H4 (cell line): ENCODE measurements at regions not wholly inside any gene's neighbourhood (a gene's known extent, or its start where the extent isn't known, plus 50 kb on each side); places are given as distances from the start of the nearest gene placed in this dataset.
"Not testable (repeated sequence)": the region's sequence is repeated elsewhere in the genome, so short reads cannot be mapped to it uniquely, and the experiment has no call there.

ENCODE experiments used
- DNase-seq: peaks from one replicate; pipeline ENCODE4 v3.0.0-alpha.2; 2015; ENCODE audit warnings: low spot score

- no peak for DNase-seq
Measured at GRCh38 chr6:23747239-23747638, 378.8 kb upstream of the NRSN1 start.

DNA sequence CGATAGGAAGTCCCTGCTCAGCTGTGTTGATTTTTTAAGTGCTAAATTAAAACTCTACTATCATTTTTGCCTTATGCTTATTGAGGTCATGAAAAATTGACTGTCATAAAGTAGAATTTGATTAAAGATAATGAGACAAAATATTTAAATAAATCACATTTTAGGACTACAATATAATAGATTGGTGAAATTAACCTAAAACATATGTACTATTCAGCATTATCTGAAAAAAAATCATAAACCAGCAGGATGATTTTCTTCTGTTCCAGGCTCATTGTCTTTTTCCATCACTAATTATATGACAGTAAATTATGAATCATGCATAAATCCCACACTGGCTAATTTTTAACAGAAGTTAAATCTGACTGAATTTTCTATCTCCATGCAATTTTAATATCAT, 373.6 kb upstream of the NRSN1 start:
- DNase-seq, result no peak

- DNase-seq, result no peak
Measured at GRCh38 chr6:23754197-23754596, 371.8 kb upstream of the NRSN1 start.

DNA sequence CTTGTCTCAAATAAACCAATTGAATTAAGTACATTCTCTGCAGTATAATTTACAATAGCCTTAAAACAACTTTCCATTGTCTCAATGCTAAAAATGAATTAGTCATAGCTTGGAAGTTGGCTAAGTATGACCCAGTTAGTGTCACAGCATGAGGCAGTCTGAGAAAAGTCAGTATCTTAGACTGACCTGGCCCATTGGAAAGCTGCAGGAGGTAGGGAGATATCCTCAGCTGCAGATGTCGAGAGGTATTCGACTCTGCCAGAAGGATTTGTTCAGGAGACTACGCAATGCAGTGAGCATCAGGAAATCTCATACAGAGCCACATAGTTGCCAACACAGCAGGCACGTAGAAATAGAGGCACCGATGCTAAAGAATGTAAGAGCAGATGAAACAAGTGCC, 350.9 kb upstream of the NRSN1 start:
- no peak for DNase-seq

GRCh38 chr6:23783901-23784300, 342.1 kb upstream of the NRSN1 start:
- no peak for DNase-seq

- no peak for DNase-seq
Measured at GRCh38 chr6:23784301-23784919, 341.6 kb upstream of the NRSN1 start.

- DNase-seq, result no peak
Measured at GRCh38 chr6:23790756-23791155, 335.3 kb upstream of the NRSN1 start.

DNA sequence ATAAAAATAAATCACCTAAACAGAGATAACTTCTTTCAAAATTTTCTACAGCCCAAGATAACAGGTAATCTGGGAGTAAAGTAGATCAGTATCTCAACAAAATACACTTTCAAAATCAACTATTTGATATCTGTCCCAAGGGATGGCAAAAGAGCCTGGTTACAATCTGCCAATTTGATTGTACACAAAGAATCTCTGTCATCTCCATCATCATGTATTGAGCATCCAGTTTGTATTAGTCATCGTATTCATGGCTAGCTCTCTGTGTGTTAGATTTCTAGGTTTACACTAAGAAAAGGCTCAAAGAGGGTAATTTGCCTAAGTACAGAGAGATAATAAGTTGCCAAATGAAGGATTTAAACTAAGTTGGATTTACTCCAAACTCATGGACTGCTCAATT, 329.0 kb upstream of the NRSN1 start:
- no peak for DNase-seq

DNA sequence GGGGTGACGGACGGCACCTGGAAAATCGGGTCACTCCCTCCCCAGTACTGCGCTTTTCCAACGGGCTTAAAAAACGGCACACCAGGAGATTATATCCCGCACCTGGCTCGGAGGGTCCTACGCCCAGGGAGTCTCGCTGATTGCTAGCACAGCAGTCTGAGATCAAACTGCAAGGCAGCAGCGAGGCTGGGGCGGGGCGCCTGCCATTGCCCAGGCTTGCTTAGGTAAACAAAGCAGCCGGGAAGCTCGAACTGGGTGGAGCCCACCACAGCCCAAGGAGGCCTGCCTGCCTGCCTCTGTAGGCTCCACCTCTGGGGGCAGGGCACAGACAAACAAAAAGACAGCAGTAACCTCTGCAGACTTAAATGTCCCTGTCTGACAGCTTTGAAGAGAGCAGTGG, 321.7 kb upstream of the NRSN1 start:
- not testable (repeated sequence) for DNase-seq

GRCh38 chr6:23821141-23821540, 304.9 kb upstream of the NRSN1 start:
- not testable (repeated sequence) for DNase-seq

- no peak for DNase-seq
Measured at GRCh38 chr6:23823421-23823820, 302.6 kb upstream of the NRSN1 start.

GRCh38 chr6:23826572-23826971, 299.4 kb upstream of the NRSN1 start:
- no peak for DNase-seq

DNA sequence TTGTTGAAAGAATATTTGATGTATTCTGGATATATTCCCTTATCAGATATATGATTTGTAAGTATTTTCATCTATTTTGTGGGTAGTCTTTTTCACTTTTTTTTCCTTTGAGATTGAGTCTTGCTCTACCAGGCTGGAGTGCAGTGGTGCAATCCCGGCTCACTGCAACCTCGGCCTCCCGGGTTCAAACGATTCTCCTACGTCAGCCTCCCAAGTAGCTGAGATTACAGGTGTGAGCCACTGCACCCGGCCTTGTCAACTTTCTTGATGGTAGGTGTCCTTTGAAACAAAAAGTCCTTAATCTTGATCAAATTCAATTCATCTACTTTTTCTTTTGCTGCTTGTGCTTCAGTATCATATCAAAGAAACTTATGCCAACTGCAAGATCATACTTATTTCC, 297.2 kb upstream of the NRSN1 start:
- no peak for DNase-seq

GRCh38 chr6:23841116-23841515, 284.9 kb upstream of the NRSN1 start:
- no peak for DNase-seq

- no peak for DNase-seq
Measured at GRCh38 chr6:23842760-23843159, 283.3 kb upstream of the NRSN1 start.

GRCh38 chr6:23851522-23851921, 274.5 kb upstream of the NRSN1 start:
- no peak for DNase-seq

GRCh38 chr6:23853566-23854133, 272.4 kb upstream of the NRSN1 start:
- DNase-seq, result not testable (repeated sequence)

- DNase-seq, result not testable (repeated sequence)
Measured at GRCh38 chr6:23854154-23854553, 271.9 kb upstream of the NRSN1 start.

- DNase-seq, result no peak
Measured at GRCh38 chr6:23855497-23856116, 270.4 kb upstream of the NRSN1 start.

DNA sequence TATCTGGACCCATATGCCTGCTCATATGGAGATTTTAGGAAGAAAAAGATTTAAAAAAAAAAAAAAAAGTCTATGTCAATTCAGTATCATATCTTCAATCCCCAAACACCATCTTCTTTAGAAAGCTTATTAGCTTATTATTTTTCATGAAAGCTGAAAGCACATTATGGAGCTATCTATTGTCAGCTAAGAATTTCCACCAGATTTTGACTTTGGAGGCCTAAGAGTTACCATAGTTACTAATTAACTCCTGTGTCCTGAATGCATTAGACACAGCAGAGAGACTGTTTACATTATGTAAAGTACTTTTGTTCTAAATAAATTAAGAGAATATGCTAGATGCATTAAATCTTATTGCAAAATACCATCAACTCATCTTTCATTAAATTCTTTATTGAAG, 255.5 kb upstream of the NRSN1 start:
- DNase-seq, result no peak

DNA sequence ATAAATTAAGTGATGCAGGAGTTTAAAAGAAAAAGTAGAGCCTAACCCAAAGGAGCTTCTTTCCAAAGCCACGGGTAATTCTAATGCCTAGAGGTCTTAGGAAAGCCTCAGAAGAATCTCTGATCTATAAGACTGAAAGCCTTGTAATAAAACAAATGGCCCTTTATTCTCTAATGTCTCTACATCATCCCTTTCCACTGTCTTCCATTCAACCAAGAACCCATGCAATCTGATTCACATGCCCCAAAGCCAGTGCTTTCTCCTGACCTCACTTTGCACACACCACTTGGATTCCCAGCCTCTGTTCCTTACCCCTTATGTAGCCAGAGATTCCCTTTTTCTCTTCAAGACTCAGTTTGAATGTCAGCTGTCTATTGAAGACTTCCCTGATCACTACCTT, 252.9 kb upstream of the NRSN1 start:
- no peak for DNase-seq

- DNase-seq, result no peak
Measured at GRCh38 chr6:23875006-23875405, 251.0 kb upstream of the NRSN1 start.

DNA sequence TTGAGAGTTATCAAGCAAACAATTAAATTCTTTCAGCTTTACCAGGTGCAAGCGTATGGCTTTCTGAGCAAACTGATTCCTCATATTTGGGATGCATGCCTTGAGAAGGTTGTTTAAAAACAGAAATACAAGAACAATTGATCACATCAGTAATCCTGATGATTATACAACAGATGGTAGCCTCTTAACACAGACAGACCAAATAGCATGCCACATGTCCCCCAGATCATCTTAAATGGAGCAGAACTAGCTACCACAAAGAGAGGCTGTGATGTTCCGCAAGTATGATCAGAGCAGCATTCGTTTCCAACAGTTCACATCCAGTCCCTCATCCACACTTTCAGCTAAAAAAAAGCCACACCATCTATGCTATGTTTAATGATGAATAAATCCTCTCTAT, 246.2 kb upstream of the NRSN1 start:
- DNase-seq, result no peak
